Urinary bladder (tissue), 3 donors: ENCODE measurements at regions not wholly inside any gene's neighbourhood (a gene's known extent, or its start where the extent isn't known, plus 50 kb on each side); places are given as distances from the start of the nearest gene placed in this dataset.
"Not testable (repeated sequence)": the region's sequence is repeated elsewhere in the genome, so short reads cannot be mapped to it uniquely, and the experiment has no call there.

Source experiments
- DNase-seq: peaks from one replicate; pipeline ENCODE4 v3.0.0-alpha.2; 2015; ENCODE audit errors: extremely low spot score
- H3K27ac ChIP-seq: one replicate; pipeline ENCODE4 v1.5.1; 2013; ENCODE audit warnings: low read depth, mild to moderate bottlenecking, moderate library complexity
- H3K36me3 ChIP-seq: one replicate; pipeline ENCODE4 v1.6.1; 2013; ENCODE audit warnings: mild to moderate bottlenecking, moderate library complexity; ENCODE audit not compliant: insufficient read depth
- H3K4me1 ChIP-seq: one replicate; pipeline ENCODE4 v1.6.1; 2013; ENCODE audit warnings: mild to moderate bottlenecking, moderate library complexity; ENCODE audit not compliant: insufficient read depth
- H3K4me3 ChIP-seq: one replicate; pipeline ENCODE4 v1.5.1; 2013; ENCODE audit warnings: low read depth, low read length
- WGBS: extraction: QIAGEN DNeasy Blood & Tissue Kit; methylation state at CpG from one replicate; pipeline ENCODE4 v1.1.7; 2013; 5-methylcytosine and 5-hydroxymethylcytosine counted together
- donor health status: healthy with polysubstance abuse.
- donor health status: healthy.

- Histone ChIP-seq H3K4me3 (no peak overlapping the region), H3K36me3 (no peaks in the 10 kb centered on the region), H3K4me1 (no peaks in the 10 kb centered on the region), H3K27ac (no peak overlapping the region)
- no peak for DNase-seq
These were observed 122.5 kb upstream of the LNX1 start for GRCh38 chr4:53713767-53714166.

GRCh38 chr4:53713296-53713695 lies 122.0 kb upstream of the LNX1 start:
- no peak for DNase-seq
- Histone ChIP-seq H3K36me3 (no peaks in the 10 kb centered on the region), H3K27ac (no peak overlapping the region), H3K4me3 (no peak overlapping the region), H3K4me1 (no peaks in the 10 kb centered on the region)
- WGBS: 64% methylated on average over 3 of the region's 3 CpGs

GRCh38 chr4:53712408-53713020 lies 121.2 kb upstream of the LNX1 start:
- no peak overlapping the region for H3K27ac ChIP-seq
- no peak overlapping the region for H3K4me3 ChIP-seq
- no peaks in the 10 kb centered on the region for H3K4me1 ChIP-seq
- DNase-seq: no peak
- WGBS: 51% methylated on average over 8 of the region's 8 CpGs
- no peaks in the 10 kb centered on the region for H3K36me3 ChIP-seq

- H3K27ac ChIP-seq: no peak overlapping the region
- no peaks in the 10 kb centered on the region for H3K4me1 ChIP-seq
- H3K36me3 ChIP-seq: no peaks in the 10 kb centered on the region
- H3K4me3 ChIP-seq: no peak overlapping the region
- WGBS: 50% methylated on average over 2 of the region's 2 CpGs
- DNase-seq: no peak
These were observed 120.6 kb upstream of the LNX1 start for GRCh38 chr4:53711926-53712325.

GRCh38 chr4:53709693-53710092 lies 118.4 kb upstream of the LNX1 start:
- H3K4me3 ChIP-seq: no peak overlapping the region
- H3K4me1 ChIP-seq: no peaks in the 10 kb centered on the region
- DNase-seq: no peak
- 91% methylated on average over 1 of the region's 1 CpG for WGBS
- no peak overlapping the region for H3K27ac ChIP-seq
- H3K36me3 ChIP-seq: no peaks in the 10 kb centered on the region

GRCh38 chr4:53707491-53707890 lies 116.2 kb upstream of the LNX1 start:
- no peak for DNase-seq
- Histone ChIP-seq H3K4me1 (no peaks in the 10 kb centered on the region), H3K36me3 (no peaks in the 10 kb centered on the region), H3K27ac (no peak overlapping the region), H3K4me3 (no peak overlapping the region)
- whole genome bisulfite sequencing: 92% methylated on average over 2 of the region's 2 CpGs

- Histone ChIP-seq H3K36me3 (no peaks in the 10 kb centered on the region), H3K4me3 (no peak overlapping the region), H3K27ac (no peak overlapping the region), H3K4me1 (no peaks in the 10 kb centered on the region)
- DNase-seq: no peak
- 72% methylated on average over 8 of the region's 8 CpGs for WGBS
These were observed 115.2 kb upstream of the LNX1 start for GRCh38 chr4:53706422-53707032.

- H3K4me3 ChIP-seq: no peak overlapping the region
- no peak overlapping the region for H3K27ac ChIP-seq
These were observed 114.7 kb upstream of the LNX1 start for GRCh38 chr4:53705972-53706371.

GRCh38 chr4:53705151-53705764 lies 114.0 kb upstream of the LNX1 start:
- no peaks in the 10 kb centered on the region for H3K4me1 ChIP-seq
- no peak overlapping the region for H3K4me3 ChIP-seq
- no peak for DNase-seq
- no peak overlapping the region for H3K27ac ChIP-seq
- no peaks in the 10 kb centered on the region for H3K36me3 ChIP-seq
- 74% methylated on average over 3 of the region's 3 CpGs for WGBS

More at GRCh38 chr4:53705972-53706371, 114.7 kb upstream of the LNX1 start:
- Histone ChIP-seq H3K36me3 (no peaks in the 10 kb centered on the region), H3K4me1 (no peaks in the 10 kb centered on the region)
- no peak for DNase-seq
- 45% methylated on average over 4 of the region's 4 CpGs for WGBS

- 93% methylated on average over 2 of the region's 2 CpGs for WGBS
- H3K4me3 ChIP-seq: no peak overlapping the region
- no peaks in the 10 kb centered on the region for H3K36me3 ChIP-seq
- no peak for DNase-seq
- H3K4me1 ChIP-seq: no peaks in the 10 kb centered on the region
- no peak overlapping the region for H3K27ac ChIP-seq
These were observed 113.0 kb upstream of the LNX1 start for GRCh38 chr4:53704329-53704728.

GRCh38 chr4:53703267-53703655 lies 112.0 kb upstream of the LNX1 start:
- H3K27ac ChIP-seq: peak overlapping the region; percentile 23
- WGBS: 39% methylated on average over 7 of the region's 7 CpGs
- H3K4me1 ChIP-seq: no peaks in the 10 kb centered on the region
- no peak overlapping the region for H3K4me3 ChIP-seq
- no peak for DNase-seq
- H3K36me3 ChIP-seq: no peaks in the 10 kb centered on the region

GRCh38 chr4:53702334-53703266 lies 111.3 kb upstream of the LNX1 start:
- DNase-seq: peak; percentile 45
- H3K36me3 ChIP-seq: no peaks in the 10 kb centered on the region
- peak overlapping the region; percentile 43 for H3K27ac ChIP-seq
- 8% methylated on average over 24 of the region's 24 CpGs for WGBS
- H3K4me1 ChIP-seq: no peaks in the 10 kb centered on the region
- no peak overlapping the region for H3K4me3 ChIP-seq

- not testable (repeated sequence) for H3K4me3 ChIP-seq, DNase-seq, H3K4me1 ChIP-seq, H3K27ac ChIP-seq, H3K36me3 ChIP-seq
- 98% methylated on average over 6 of the region's 6 CpGs for WGBS
These were observed 110.0 kb upstream of the LNX1 start for GRCh38 chr4:53701260-53701659.
